ENCODE measurements at regions not wholly inside any gene's neighbourhood (a gene's known extent, or its start where the extent isn't known, plus 50 kb on each side); places are given as distances from the start of the nearest gene placed in this dataset.

DNA sequence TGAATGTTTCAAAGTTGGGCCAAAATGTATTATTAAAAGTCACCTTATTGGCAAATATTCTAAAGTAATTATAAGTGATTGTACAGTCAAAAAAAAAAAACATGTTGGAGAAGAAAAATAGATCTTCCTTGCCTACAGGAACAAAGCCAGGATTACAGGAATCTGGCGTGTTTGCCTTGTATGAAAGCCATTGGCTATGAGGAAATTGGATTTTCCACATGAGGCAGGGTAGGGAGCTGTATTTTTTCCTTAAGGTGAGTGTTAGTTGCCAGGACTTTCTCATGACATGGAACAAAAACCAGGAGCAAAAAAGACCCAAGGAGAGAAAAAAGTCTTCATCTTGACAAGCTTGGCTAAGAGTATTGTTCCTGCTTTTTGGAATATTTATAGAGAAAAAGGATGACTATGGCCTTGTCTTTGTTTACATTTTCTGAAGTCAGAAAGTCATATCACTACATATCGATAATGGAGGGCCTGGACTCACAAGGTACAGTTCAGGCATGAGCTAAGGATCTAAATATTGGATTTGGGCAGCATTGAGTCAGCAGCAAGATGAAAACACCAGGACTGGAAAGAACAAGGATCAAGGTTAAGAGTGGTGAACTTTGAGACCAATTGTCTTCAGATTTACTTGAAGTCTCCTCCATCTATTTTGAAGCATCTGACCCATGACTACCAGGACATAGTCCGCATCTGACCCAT lies 68.4 kb upstream of the FLRT2 start:
- no peak for DNase-seq (ENCODE audit: low read depth)

DNA sequence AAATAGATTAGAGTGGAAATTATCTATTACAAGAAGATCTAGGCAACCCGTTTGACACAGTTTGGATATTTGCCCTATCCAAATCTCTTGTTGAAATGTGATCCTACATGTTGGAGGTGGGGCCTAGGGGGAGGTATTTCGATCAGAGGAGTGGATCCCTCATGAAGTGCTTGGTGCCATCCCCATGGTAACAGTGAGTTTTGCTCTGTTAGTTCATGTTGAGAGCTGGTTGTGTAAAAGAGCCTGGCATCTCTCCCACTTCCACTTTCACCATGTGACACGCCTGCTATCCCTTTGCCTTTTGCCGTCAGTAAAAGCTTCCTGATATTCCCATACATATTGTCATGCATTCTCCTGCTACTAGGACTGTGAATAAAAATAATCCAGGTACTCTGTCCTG lies 66.4 kb upstream of the FLRT2 start:
- no peak for DNase-seq (ENCODE audit: low read depth)

DNA sequence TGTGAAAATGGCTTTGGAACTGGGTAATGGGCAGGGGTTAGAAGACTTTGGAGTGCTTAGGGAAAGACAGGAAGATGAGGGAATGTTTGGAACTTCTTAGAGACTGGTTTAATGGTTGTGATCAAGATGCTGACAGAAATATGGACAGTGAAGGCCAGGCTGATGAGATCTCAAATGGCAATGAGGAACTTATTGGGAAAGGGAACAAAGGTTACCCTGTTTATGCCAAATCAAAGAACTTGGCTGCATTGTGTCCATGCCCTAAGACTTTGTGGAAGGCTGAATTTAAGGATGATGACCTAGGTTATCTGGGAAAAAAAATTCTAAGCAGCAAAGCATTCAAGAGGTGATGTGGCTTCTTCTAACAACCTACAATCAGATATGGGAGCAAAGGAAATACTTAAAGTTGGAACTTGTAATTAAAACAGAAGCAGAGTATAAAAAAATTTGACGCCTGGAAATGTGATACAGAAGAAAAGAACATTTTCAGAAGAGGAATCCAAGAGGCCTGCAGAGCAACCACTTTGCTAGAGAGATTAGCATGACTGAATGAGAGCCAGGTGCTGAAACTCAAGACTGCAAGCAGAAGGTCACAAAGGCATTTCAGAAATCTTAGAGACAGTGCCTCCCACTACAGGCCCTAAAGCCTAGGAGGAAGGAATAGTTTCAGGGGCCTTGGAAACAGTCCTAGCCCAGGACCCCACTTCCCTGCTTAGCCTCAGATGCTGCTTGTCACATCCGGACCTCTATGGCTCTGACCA lies 65.6 kb upstream of the FLRT2 start:
- DNase-seq (ENCODE audit: low read depth), result peak; percentile 25

DNA sequence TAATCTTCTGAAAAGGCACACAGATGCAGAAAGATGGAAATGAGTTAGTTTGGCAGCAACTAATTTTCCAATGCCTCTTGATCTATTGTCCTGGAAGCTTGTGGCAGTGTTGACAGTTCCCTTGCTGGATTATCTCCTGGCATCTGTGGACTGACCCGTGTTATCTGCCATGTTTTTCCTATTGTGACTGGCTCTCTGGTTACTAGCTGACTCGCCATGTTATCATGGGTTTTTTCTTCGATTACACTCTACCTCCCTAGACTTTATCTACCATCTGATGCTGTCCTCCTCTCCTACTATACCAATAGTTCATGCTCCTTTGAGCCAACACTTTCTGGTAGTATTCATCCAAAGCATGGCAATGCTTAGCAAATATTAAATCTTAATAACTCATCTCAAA lies 63.3 kb upstream of the FLRT2 start:
- DNase-seq (ENCODE audit: low read depth), result peak; percentile 11

DNA sequence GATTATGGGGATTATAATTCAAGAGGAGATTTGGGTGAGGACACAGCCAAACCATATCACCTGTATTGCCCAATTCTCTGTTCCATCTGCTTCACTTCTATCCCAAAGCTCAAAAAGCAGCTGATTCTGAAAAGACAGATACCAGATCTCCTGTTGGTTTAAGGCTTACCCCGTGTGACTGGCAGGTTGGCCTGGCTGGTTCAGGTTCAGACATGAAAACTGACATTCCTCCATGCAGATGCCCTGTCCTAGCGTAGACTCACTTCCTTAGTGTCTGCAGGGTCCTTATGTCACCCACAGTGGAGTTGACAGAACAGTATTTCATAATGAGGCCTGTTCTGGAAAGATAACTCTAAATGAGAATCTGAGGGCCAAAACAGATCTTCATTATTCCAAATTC lies 61.1 kb upstream of the FLRT2 start:
- no peak for DNase-seq (ENCODE audit: low read depth)

- peak; percentile 65 for DNase-seq (ENCODE audit: low read depth)
Observed at GRCh38 chr14:85471156-85471555, 58.8 kb upstream of the FLRT2 start.

DNA sequence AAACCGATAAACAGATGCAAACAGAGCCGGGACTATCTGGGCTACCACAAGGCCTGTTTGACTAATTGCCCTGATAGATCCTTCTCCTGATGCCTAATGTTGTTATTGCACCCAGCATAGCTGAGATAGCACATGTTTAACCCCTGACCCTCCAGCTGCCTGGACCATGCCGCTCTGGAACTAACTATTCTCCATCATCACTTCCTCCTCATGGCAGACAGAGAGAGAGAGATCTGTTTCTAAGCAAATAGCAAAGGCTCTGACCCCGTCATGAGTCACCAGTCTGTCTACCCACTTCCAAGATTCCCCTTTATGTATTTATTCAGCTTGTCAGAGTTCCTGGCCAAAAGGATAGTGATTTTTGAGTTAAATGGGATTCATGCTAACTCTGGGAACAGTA lies 58.2 kb upstream of the FLRT2 start:
- DNase-seq (ENCODE audit: low read depth), result peak; percentile 61

DNA sequence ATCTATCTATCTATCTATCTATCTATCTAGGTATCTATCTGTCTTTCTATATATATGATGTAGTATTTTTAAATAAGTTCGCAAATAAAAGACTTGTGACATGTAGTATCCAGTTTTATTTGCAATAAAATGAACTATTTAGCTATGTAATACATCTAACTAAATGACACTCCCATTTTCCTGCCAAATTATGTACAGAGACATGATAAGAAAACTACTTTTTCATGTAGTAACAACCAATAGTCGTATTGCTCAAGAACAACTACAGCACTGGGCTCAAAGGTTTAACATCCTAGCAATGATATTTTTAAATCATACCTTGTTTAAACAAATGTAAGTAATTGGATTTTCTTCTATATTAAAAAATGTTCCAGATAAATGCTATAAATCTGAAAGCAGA lies 55.5 kb upstream of the FLRT2 start:
- no peak for DNase-seq (ENCODE audit: low read depth)

DNA sequence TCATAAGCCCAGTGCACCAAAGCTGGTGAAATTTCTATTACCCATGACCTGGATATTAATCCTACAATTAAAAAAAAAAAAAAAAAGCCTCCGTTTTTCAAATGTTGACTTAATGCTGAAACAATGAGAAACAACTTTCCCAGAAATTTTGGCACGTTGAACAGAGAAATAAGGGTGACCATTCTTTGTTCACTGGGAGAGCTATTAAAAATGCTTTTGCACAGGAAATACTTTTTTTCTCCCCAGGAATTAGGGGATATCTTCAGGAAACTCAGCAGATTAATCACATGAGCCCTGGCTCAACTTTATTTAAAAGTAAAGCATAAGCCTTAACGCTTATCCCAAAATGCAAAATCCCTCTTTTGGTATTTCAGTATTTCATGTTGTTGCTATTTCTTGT lies 54.8 kb upstream of the FLRT2 start:
- DNase-seq (ENCODE audit: low read depth), result peak; percentile 9

DNA sequence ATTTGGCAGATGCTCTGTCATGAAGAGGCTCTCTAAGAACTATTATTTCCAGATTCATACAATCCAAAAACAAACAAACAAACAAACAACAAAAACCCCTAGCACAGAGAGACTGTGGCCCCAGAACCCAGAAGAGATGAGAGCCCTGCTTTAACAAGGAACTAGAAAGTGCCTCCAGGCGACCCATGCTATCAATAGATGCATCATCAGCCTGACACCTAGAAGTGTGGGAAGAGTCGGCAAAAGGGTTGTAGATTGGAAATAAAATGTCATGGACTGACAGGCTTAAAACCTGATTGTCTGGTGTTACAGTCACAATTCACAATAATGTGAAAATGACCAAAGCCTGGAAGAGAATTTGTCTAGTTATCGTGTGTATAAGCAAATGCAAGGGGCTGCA lies 50.6 kb upstream of the FLRT2 start:
- DNase-seq (ENCODE audit: low read depth), result no peak

GRCh38 chr14:85479771-85480170 lies 50.2 kb upstream of the FLRT2 start:
- no peak for DNase-seq (ENCODE audit: low read depth)

Measured in myocyte (in vitro differentiated cells).